GM23338 (cell line): ENCODE measurements at regions not wholly inside any gene's neighbourhood (a gene's known extent, or its start where the extent isn't known, plus 50 kb on each side); places are given as distances from the start of the nearest gene placed in this dataset.

Source experiments
- ATAC-seq: fragments of 200-7000 bp; cut with Tn5 transposase; 3 replicates; pipeline ENCODE4 v1.9.1; 2020
- DNase-seq: peaks from one replicate; pipeline ENCODE4 v3.0.0-alpha.2; 2015; ENCODE audit warnings: low spot score
- H2AFZ ChIP-seq: fragments of 200-600 bp; sonication (generic); 2 replicates; pipeline ENCODE4 v1.8.0; 2016; ENCODE audit warnings: antibody characterized with exemption, mild to moderate bottlenecking, moderate library complexity
- H3F3A ChIP-seq: fragments of 200-600 bp; sonication (generic); replicated peaks from 2 replicates; pipeline ENCODE4 v1.8.0; 2017; ENCODE audit warnings: antibody characterized with exemption, mixed run types, low read depth
- H3K27ac ChIP-seq: fragments of 200-600 bp; sonication (generic); 2 replicates; pipeline ENCODE4 v1.6.1; 2016; ENCODE audit warnings: low read depth
- H3K27me3 ChIP-seq: fragments of 200-600 bp; sonication (generic); 2 replicates; pipeline ENCODE4 v1.8.0; 2016; ENCODE audit warnings: mild to moderate bottlenecking, mixed run types, moderate library complexity; ENCODE audit not compliant: insufficient read depth
- H3K36me3 ChIP-seq: fragments of 200-600 bp; sonication (generic); 2 replicates; pipeline ENCODE4 v1.8.0; 2016; ENCODE audit warnings: mild to moderate bottlenecking; ENCODE audit not compliant: insufficient read depth
- H3K4me1 ChIP-seq: fragments of 200-600 bp; sonication (generic); 2 replicates; pipeline ENCODE4 v1.8.0; 2016; ENCODE audit warnings: mild to moderate bottlenecking, moderate library complexity; ENCODE audit not compliant: insufficient read depth
- H3K4me2 ChIP-seq: fragments of 200-600 bp; sonication (generic); 2 replicates; pipeline ENCODE4 v1.7.1; 2017; ENCODE audit warnings: mixed run types
- H3K4me3 ChIP-seq: fragments of 200-600 bp; sonication (generic); 2 replicates; pipeline ENCODE4 v1.6.1; 2016; ENCODE audit warnings: mixed run types
- H3K79me2 ChIP-seq: fragments of 200-600 bp; sonication (generic); replicated peaks from 2 replicates; pipeline ENCODE4 v1.8.0; 2017; ENCODE audit warnings: mild to moderate bottlenecking; ENCODE audit not compliant: insufficient read depth
- H3K9me2 ChIP-seq: fragments of 200-600 bp; sonication (generic); 2 replicates; pipeline ENCODE4 v1.8.0; 2017; ENCODE audit not compliant: insufficient read depth
- H4K20me1 ChIP-seq: fragments of 200-600 bp; sonication (generic); replicated peaks from 2 replicates; pipeline ENCODE4 v1.8.0; 2017; ENCODE audit warnings: mild to moderate bottlenecking; ENCODE audit not compliant: insufficient read depth
- H3K27ac Mint-ChIP-seq: 2 replicates; pipeline ENCODE4 v1.8.0; 2020; ENCODE audit warnings: inconsistent platforms, mild to moderate bottlenecking, moderate library complexity, mixed read lengths
- H3K27me3 Mint-ChIP-seq: 3 replicates; pipeline ENCODE4 v1.8.0; 2022; ENCODE audit warnings: low read depth, mild to moderate bottlenecking, moderate library complexity, mixed read lengths, inconsistent platforms; ENCODE audit not compliant: insufficient read depth, poor library complexity
- H3K36me3 Mint-ChIP-seq: 3 replicates; pipeline ENCODE4 v1.8.0; 2021; ENCODE audit warnings: low read depth, mild to moderate bottlenecking, inconsistent platforms, moderate library complexity, mixed read lengths
- H3K4me1 Mint-ChIP-seq: 3 replicates; pipeline ENCODE4 v1.8.0; 2020; ENCODE audit warnings: mild to moderate bottlenecking, inconsistent platforms, mixed read lengths
- H3K4me3 Mint-ChIP-seq: 3 replicates; pipeline ENCODE4 v1.8.0; 2021; ENCODE audit warnings: moderate library complexity, mild to moderate bottlenecking, inconsistent platforms, mixed read lengths
- H3K9me3 Mint-ChIP-seq: 3 replicates; pipeline ENCODE4 v1.8.0; 2020; ENCODE audit warnings: moderate library complexity, mild to moderate bottlenecking, inconsistent platforms, mixed read lengths
- CREB1 ChIP-seq: fragments of 250-450 bp; sonication (Bioruptor Pico); IDR thresholded peaks from 2 replicates; pipeline ENCODE4 v1.5.0; 2020; ENCODE audit warnings: low read depth, mild to moderate bottlenecking, moderate library complexity
- EZH2 ChIP-seq: fragments of 200-600 bp; sonication (generic); IDR thresholded peaks from one replicate; pipeline ENCODE4 v1.8.0; 2017; ENCODE audit warnings: antibody characterized with exemption, mild to moderate bottlenecking, low read depth; ENCODE audit not compliant: unreplicated experiment
- EZH2phosphoT487 ChIP-seq: fragments of 200-600 bp; sonication (generic); IDR thresholded peaks from one replicate; pipeline ENCODE4 v1.8.1; 2018; ENCODE audit warnings: antibody characterized with exemption; ENCODE audit not compliant: unreplicated experiment
- JUNB ChIP-seq: IDR thresholded peaks from one replicate; pipeline ENCODE4 v1.6.1; 2016; ENCODE audit warnings: antibody characterized with exemption; ENCODE audit not compliant: unreplicated experiment
- POLR2AphosphoS5 ChIP-seq: IDR thresholded peaks from 2 replicates; pipeline ENCODE4 v1.6.1; 2016; ENCODE audit warnings: antibody characterized with exemption, low read depth
- REST ChIP-seq: IDR thresholded peaks from one replicate; pipeline ENCODE4 v1.6.1; 2018; ENCODE audit warnings: antibody characterized with exemption; ENCODE audit not compliant: unreplicated experiment
- STAT1 ChIP-seq: IDR thresholded peaks from one replicate; pipeline ENCODE4 v1.6.1; 2016; ENCODE audit warnings: antibody characterized with exemption; ENCODE audit not compliant: unreplicated experiment
- TF ChIP-seq, protein P1 (sequence below): IDR thresholded peaks from 2 replicates; pipeline ENCODE4 v1.6.1; 2016; ENCODE audit warnings: antibody characterized with exemption

- no peak overlapping the region for H3K27ac Mint-ChIP-seq
- DNase-seq, result no peak
- no peak for TF ChIP-seq POLR2AphosphoS5
- no peak for TF ChIP-seq JUNB
These were observed 141.1 kb downstream of the SPATA31D1 start for GRCh38 chr9:82129708-82130107.

GRCh38 chr9:82130331-82131042, 141.9 kb downstream of the SPATA31D1 start:
- no peak overlapping the region for H3K4me2 ChIP-seq
- no peak overlapping the region for H2AFZ ChIP-seq
- ATAC-seq (no peak), DNase-seq (no peak)
- Mint-ChIP-seq H3K9me3 (no peaks in the 10 kb centered on the region), H3K27ac (no peak overlapping the region), H3K4me3 (no peak overlapping the region), H3K27me3 (no peaks in the 10 kb centered on the region), H3K36me3 (0 out of 3 replicates have a peak, but pooled peaks cover under 1% of the 10 kb centered on the region), H3K4me1 (no peaks in the 10 kb centered on the region; the same call in 2 of the 3 replicates)
- H3K27me3 ChIP-seq, result no peaks in the 10 kb centered on the region
- no peak overlapping the region for H3K4me3 ChIP-seq
- no peaks in the 10 kb centered on the region for H3K36me3 ChIP-seq
- H3K79me2 ChIP-seq, result no peaks in the 10 kb centered on the region
- H3K27ac ChIP-seq, result no peak overlapping the region
- H3K4me1 ChIP-seq, result no peaks in the 10 kb centered on the region
- no peaks in the 10 kb centered on the region for H4K20me1 ChIP-seq
- peaks cover 6% of the 10 kb centered on the region for H3K9me2 ChIP-seq
- TF ChIP-seq, protein P1, sequence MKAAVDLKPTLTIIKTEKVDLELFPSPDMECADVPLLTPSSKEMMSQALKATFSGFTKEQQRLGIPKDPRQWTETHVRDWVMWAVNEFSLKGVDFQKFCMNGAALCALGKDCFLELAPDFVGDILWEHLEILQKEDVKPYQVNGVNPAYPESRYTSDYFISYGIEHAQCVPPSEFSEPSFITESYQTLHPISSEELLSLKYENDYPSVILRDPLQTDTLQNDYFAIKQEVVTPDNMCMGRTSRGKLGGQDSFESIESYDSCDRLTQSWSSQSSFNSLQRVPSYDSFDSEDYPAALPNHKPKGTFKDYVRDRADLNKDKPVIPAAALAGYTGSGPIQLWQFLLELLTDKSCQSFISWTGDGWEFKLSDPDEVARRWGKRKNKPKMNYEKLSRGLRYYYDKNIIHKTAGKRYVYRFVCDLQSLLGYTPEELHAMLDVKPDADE, result no peak
- TF ChIP-seq STAT1 (no peak), EZH2 (no peak), CREB1 (no peak), EZH2phosphoT487 (no peak), REST (no peak), POLR2AphosphoS5 (no peak)
- H3F3A ChIP-seq, result no peaks in the 10 kb centered on the region

More at GRCh38 chr9:82129708-82130107, 141.1 kb downstream of the SPATA31D1 start:
- Histone ChIP-seq H3K27me3 (no peaks in the 10 kb centered on the region), H3K4me2 (no peak overlapping the region), H3K4me1 (no peaks in the 10 kb centered on the region), H3K27ac (no peak overlapping the region), H3K9me2 (peaks cover 6% of the 10 kb centered on the region), H3F3A (no peaks in the 10 kb centered on the region), H3K4me3 (no peak overlapping the region), H4K20me1 (no peaks in the 10 kb centered on the region), H3K79me2 (no peaks in the 10 kb centered on the region), H2AFZ (no peak overlapping the region), H3K36me3 (no peaks in the 10 kb centered on the region)
- Mint-ChIP-seq H3K9me3 (no peaks in the 10 kb centered on the region), H3K4me1 (no peaks in the 10 kb centered on the region; the same call in 2 of the 3 replicates), H3K36me3 (no peaks in the 10 kb centered on the region), H3K4me3 (no peak overlapping the region), H3K27me3 (no peaks in the 10 kb centered on the region)
- ATAC-seq, result no peak
